Inflammatory macrophage (primary cell): ENCODE measurements at regions not wholly inside any gene's neighbourhood (a gene's known extent, or its start where the extent isn't known, plus 50 kb on each side); places are given as distances from the start of the nearest gene placed in this dataset.
"Not testable (repeated sequence)": the region's sequence is repeated elsewhere in the genome, so short reads cannot be mapped to it uniquely, and the experiment has no call there.

ENCODE experiments used
- DNase-seq, 2 donors: peaks; one replicate each; pipeline ENCODE4 v3.0.0-alpha.2; 2020 to 2022

GRCh38 chr1:190837888-190838287 is 360.2 kb upstream of the BRINP3 start:
- DNase-seq: no peak

GRCh38 chr1:190847166-190847565 is 369.5 kb upstream of the BRINP3 start:
- DNase-seq: no peak

- DNase-seq: no peak
These were observed 371.7 kb upstream of the BRINP3 start for GRCh38 chr1:190849346-190849745.

GRCh38 chr1:190852611-190853010 is 374.9 kb upstream of the BRINP3 start:
- no peak for DNase-seq

GRCh38 chr1:190858140-190858539 is 380.5 kb upstream of the BRINP3 start:
- no peak for DNase-seq

- no peak for DNase-seq
These were observed 386.5 kb upstream of the BRINP3 start for GRCh38 chr1:190864013-190864641.

- no peak for DNase-seq
These were observed 402.7 kb upstream of the BRINP3 start for GRCh38 chr1:190880352-190880751.

GRCh38 chr1:190881064-190881463 is 403.4 kb upstream of the BRINP3 start:
- DNase-seq: no peak

- DNase-seq: no peak
These were observed 419.6 kb upstream of the BRINP3 start for GRCh38 chr1:190897233-190897632.

GRCh38 chr1:190904091-190904695 is 426.5 kb upstream of the BRINP3 start:
- DNase-seq: no peak

- DNase-seq: no peak
These were observed 428.6 kb upstream of the BRINP3 start for GRCh38 chr1:190906206-190906725.

GRCh38 chr1:190908246-190908645 is 430.6 kb upstream of the BRINP3 start:
- no peak for DNase-seq

GRCh38 chr1:190908691-190909090 is 431.0 kb upstream of the BRINP3 start:
- no peak for DNase-seq

- no peak for DNase-seq
These were observed 458.3 kb upstream of the BRINP3 start for GRCh38 chr1:190935925-190936324.

GRCh38 chr1:190936337-190936736 is 458.7 kb upstream of the BRINP3 start:
- DNase-seq: no peak

- DNase-seq: no peak
These were observed 463.3 kb upstream of the BRINP3 start for GRCh38 chr1:190940951-190941350.

GRCh38 chr1:190942475-190942874 is 464.8 kb upstream of the BRINP3 start:
- no peak for DNase-seq

- DNase-seq: not testable (repeated sequence)
These were observed 466.1 kb upstream of the BRINP3 start for GRCh38 chr1:190943722-190944121.

GRCh38 chr1:190949939-190950338 is 472.3 kb upstream of the BRINP3 start:
- no peak for DNase-seq

GRCh38 chr1:190957565-190957964 is 479.9 kb upstream of the BRINP3 start:
- DNase-seq: no peak

GRCh38 chr1:190963321-190963720 is 485.7 kb upstream of the BRINP3 start:
- no peak for DNase-seq

- no peak for DNase-seq
These were observed 498.2 kb upstream of the BRINP3 start for GRCh38 chr1:190975827-190976226.

- no peak for DNase-seq
These were observed 525.1 kb upstream of the BRINP3 start for GRCh38 chr1:191002768-191003167.

- DNase-seq: no peak
These were observed 539.1 kb upstream of the BRINP3 start for GRCh38 chr1:191016765-191017164.

GRCh38 chr1:191022856-191023255 is 545.2 kb upstream of the BRINP3 start:
- DNase-seq: no peak
